Effector memory CD8-positive, alpha-beta T cell (primary cell): ENCODE measurements at regions not wholly inside any gene's neighbourhood (a gene's known extent, or its start where the extent isn't known, plus 50 kb on each side); places are given as distances from the start of the nearest gene placed in this dataset.

Source experiments
- ATAC-seq: fragments of 150-1000 bp; cut with Tn5 transposase; replicated peaks from 2 replicates; pipeline ENCODE4 v1.10.0; 2021; ENCODE audit warnings: mild to moderate bottlenecking, moderate library complexity
- DNase-seq, 3 experiments: peaks; one replicate each; pipeline ENCODE4 v3.0.0; 2021
- H3K27ac Mint-ChIP-seq, 2 donors: one replicate each; pipeline ENCODE4 v1.8.0; 2022; ENCODE audit warnings: mild to moderate bottlenecking in 2 of 2, mixed read lengths in 2 of 2, moderate library complexity in 2 of 2
- H3K27me3 Mint-ChIP-seq, 2 donors: one replicate each; pipeline ENCODE4 v1.8.0; 2022; ENCODE audit warnings: mixed read lengths in 2 of 2
- H3K36me3 Mint-ChIP-seq: one replicate; pipeline ENCODE4 v1.8.0; 2022; ENCODE audit warnings: mild to moderate bottlenecking, moderate library complexity, mixed read lengths; ENCODE audit not compliant: insufficient read depth
- H3K4me1 Mint-ChIP-seq, 2 donors: one replicate each; pipeline ENCODE4 v1.8.0; 2022; ENCODE audit warnings: low read depth in 2 of 2, mixed read lengths in 2 of 2
- H3K4me3 Mint-ChIP-seq, 2 donors: one replicate each; pipeline ENCODE4 v1.8.0; 2022; ENCODE audit warnings: mild to moderate bottlenecking in 2 of 2, mixed read lengths in 2 of 2, moderate library complexity in 2 of 2
- H3K9me3 Mint-ChIP-seq, 2 donors: one replicate each; pipeline ENCODE4 v1.8.0; 2022; ENCODE audit warnings: mixed read lengths in 2 of 2

- no peak for ATAC-seq
- Mint-ChIP-seq H3K9me3 (no peaks in the 10 kb centered on the region), H3K36me3 (no peaks in the 10 kb centered on the region), H3K27me3 (peaks cover 24 to 32% of the 10 kb centered on the region in 2 donors), H3K4me1 (peaks cover 0 to 4% of the 10 kb centered on the region in 2 donors), H3K27ac (no peak overlapping the region), H3K4me3 (no peak overlapping the region)
- DNase-seq, result no peak
Observed at GRCh38 chr14:56027916-56028712, 90.1 kb upstream of the PELI2 start.

GRCh38 chr14:56036353-56036752 lies 81.9 kb upstream of the PELI2 start:
- H3K4me3 Mint-ChIP-seq, result no peak overlapping the region
- peaks cover 20 to 47% of the 10 kb centered on the region in 2 donors for H3K27me3 Mint-ChIP-seq
- ATAC-seq (no peak), DNase-seq (no peak)
- no peak overlapping the region for H3K27ac Mint-ChIP-seq
- no peaks in the 10 kb centered on the region for H3K9me3 Mint-ChIP-seq
- H3K4me1 Mint-ChIP-seq, result no peaks in the 10 kb centered on the region
- no peaks in the 10 kb centered on the region for H3K36me3 Mint-ChIP-seq

GRCh38 chr14:56040121-56040520 lies 78.1 kb upstream of the PELI2 start:
- Mint-ChIP-seq H3K9me3 (no peaks in the 10 kb centered on the region), H3K27ac (no peak overlapping the region), H3K36me3 (no peaks in the 10 kb centered on the region), H3K4me3 (no peak overlapping the region), H3K4me1 (no peaks in the 10 kb centered on the region), H3K27me3 (peaks cover 8 to 47% of the 10 kb centered on the region in 2 donors)
- DNase-seq (no peak), ATAC-seq (no peak)

- Mint-ChIP-seq H3K4me1 (no peaks in the 10 kb centered on the region), H3K9me3 (no peaks in the 10 kb centered on the region), H3K36me3 (no peaks in the 10 kb centered on the region), H3K27ac (no peak overlapping the region), H3K27me3 (peaks cover 0 to 18% of the 10 kb centered on the region in 2 donors), H3K4me3 (no peak overlapping the region)
- DNase-seq (no peak), ATAC-seq (no peak)
Observed at GRCh38 chr14:56044196-56044595, 74.0 kb upstream of the PELI2 start.

- no peak overlapping the region for H3K4me3 Mint-ChIP-seq
- H3K27me3 Mint-ChIP-seq, result peaks cover 0 to 6% of the 10 kb centered on the region in 2 donors
- no peak for DNase-seq
- no peaks in the 10 kb centered on the region for H3K9me3 Mint-ChIP-seq
- no peak for ATAC-seq
- no peaks in the 10 kb centered on the region for H3K36me3 Mint-ChIP-seq
- H3K27ac Mint-ChIP-seq, result no peak overlapping the region
- no peaks in the 10 kb centered on the region for H3K4me1 Mint-ChIP-seq
Observed at GRCh38 chr14:56046546-56046945, 71.7 kb upstream of the PELI2 start.

- Mint-ChIP-seq H3K9me3 (no peaks in the 10 kb centered on the region), H3K4me3 (no peak overlapping the region), H3K27me3 (peaks cover 0 to 9% of the 10 kb centered on the region in 2 donors), H3K4me1 (no peaks in the 10 kb centered on the region), H3K36me3 (no peaks in the 10 kb centered on the region), H3K27ac (no peak overlapping the region)
- no peak for ATAC-seq
- no peak for DNase-seq
Observed at GRCh38 chr14:56046996-56047395, 71.2 kb upstream of the PELI2 start.

GRCh38 chr14:56049536-56049935 lies 68.7 kb upstream of the PELI2 start:
- ATAC-seq, result no peak
- Mint-ChIP-seq H3K36me3 (no peaks in the 10 kb centered on the region), H3K4me1 (no peaks in the 10 kb centered on the region)

GRCh38 chr14:56055511-56055910 lies 62.7 kb upstream of the PELI2 start:
- H3K4me3 Mint-ChIP-seq, result no peak overlapping the region
- no peaks in the 10 kb centered on the region for H3K4me1 Mint-ChIP-seq
- H3K9me3 Mint-ChIP-seq, result peaks cover 0 to 1% of the 10 kb centered on the region in 2 donors
- ATAC-seq (no peak), DNase-seq (no peak)
- no peaks in the 10 kb centered on the region for H3K36me3 Mint-ChIP-seq
- peaks cover 18 to 40% of the 10 kb centered on the region in 2 donors for H3K27me3 Mint-ChIP-seq
- no peak overlapping the region for H3K27ac Mint-ChIP-seq

More at GRCh38 chr14:56049536-56049935, 68.7 kb upstream of the PELI2 start:
- no peak for DNase-seq
- Mint-ChIP-seq H3K9me3 (no peaks in the 10 kb centered on the region), H3K27me3 (peaks cover 0 to 20% of the 10 kb centered on the region in 2 donors), H3K4me3 (no peak overlapping the region), H3K27ac (no peak overlapping the region)

GRCh38 chr14:56056031-56056430 lies 62.2 kb upstream of the PELI2 start:
- Mint-ChIP-seq H3K4me3 (no peak overlapping the region), H3K27ac (no peak overlapping the region), H3K9me3 (peaks cover 0 to 1% of the 10 kb centered on the region in 2 donors), H3K27me3 (peaks cover 23 to 44% of the 10 kb centered on the region in 2 donors), H3K4me1 (no peaks in the 10 kb centered on the region), H3K36me3 (no peaks in the 10 kb centered on the region)
- DNase-seq (no peak), ATAC-seq (no peak)

- no peak overlapping the region for H3K27ac Mint-ChIP-seq
Observed at GRCh38 chr14:56057071-56057741, 61.0 kb upstream of the PELI2 start.

GRCh38 chr14:56057767-56058166 lies 60.4 kb upstream of the PELI2 start:
- no peak for DNase-seq
- H3K9me3 Mint-ChIP-seq, result peaks cover 0 to 1% of the 10 kb centered on the region in 2 donors
- ATAC-seq, result no peak
- H3K36me3 Mint-ChIP-seq, result no peaks in the 10 kb centered on the region
- H3K4me1 Mint-ChIP-seq, result no peaks in the 10 kb centered on the region
- no peak overlapping the region for H3K4me3 Mint-ChIP-seq
- peaks cover 26 to 32% of the 10 kb centered on the region in 2 donors for H3K27me3 Mint-ChIP-seq
- no peak overlapping the region for H3K27ac Mint-ChIP-seq

More at GRCh38 chr14:56057071-56057741, 61.0 kb upstream of the PELI2 start:
- Mint-ChIP-seq H3K27me3 (peaks cover 26 to 38% of the 10 kb centered on the region in 2 donors), H3K36me3 (no peaks in the 10 kb centered on the region), H3K4me1 (no peaks in the 10 kb centered on the region), H3K9me3 (peaks cover 0 to 1% of the 10 kb centered on the region in 2 donors), H3K4me3 (no peak overlapping the region)
- ATAC-seq, result no peak
- DNase-seq, result no peak

GRCh38 chr14:56059054-56059453 lies 59.2 kb upstream of the PELI2 start:
- no peak overlapping the region for H3K4me3 Mint-ChIP-seq
- DNase-seq, result no peak
- no peak for ATAC-seq

GRCh38 chr14:56061051-56061450 lies 57.2 kb upstream of the PELI2 start:
- no peak for ATAC-seq
- H3K27me3 Mint-ChIP-seq, result peaks cover 26% of the 10 kb centered on the region in 2 donors
- no peak overlapping the region for H3K4me3 Mint-ChIP-seq
- H3K4me1 Mint-ChIP-seq, result no peaks in the 10 kb centered on the region
- no peaks in the 10 kb centered on the region for H3K9me3 Mint-ChIP-seq
- no peak for DNase-seq
- no peak overlapping the region for H3K27ac Mint-ChIP-seq
- no peaks in the 10 kb centered on the region for H3K36me3 Mint-ChIP-seq

More at GRCh38 chr14:56059054-56059453, 59.2 kb upstream of the PELI2 start:
- Mint-ChIP-seq H3K36me3 (no peaks in the 10 kb centered on the region), H3K27me3 (peaks cover 26% of the 10 kb centered on the region in 2 donors), H3K9me3 (peaks cover 0 to 1% of the 10 kb centered on the region in 2 donors), H3K27ac (no peak overlapping the region), H3K4me1 (no peaks in the 10 kb centered on the region)

GRCh38 chr14:56063131-56063530 lies 55.1 kb upstream of the PELI2 start:
- ATAC-seq (no peak), DNase-seq (no peak)
- H3K4me3 Mint-ChIP-seq, result no peak overlapping the region
- H3K27ac Mint-ChIP-seq, result no peak overlapping the region
- H3K36me3 Mint-ChIP-seq, result no peaks in the 10 kb centered on the region
- no peaks in the 10 kb centered on the region for H3K9me3 Mint-ChIP-seq
- H3K4me1 Mint-ChIP-seq, result no peaks in the 10 kb centered on the region
- peaks cover 24 to 26% of the 10 kb centered on the region in 2 donors for H3K27me3 Mint-ChIP-seq
